Prostate gland (tissue), 2 donors: ENCODE measurements at regions not wholly inside any gene's neighbourhood (a gene's known extent, or its start where the extent isn't known, plus 50 kb on each side); places are given as distances from the start of the nearest gene placed in this dataset.

Experiments
- CTCF ChIP-seq, 4 experiments: fragments of 200-600 bp in 2 of 4; fragments of 450-650 bp in 2 of 4; sonication (generic) in 2 of 4; IDR thresholded peaks; 1 replicate in 3 of 4; 2 replicates in 1 of 4; pipeline ENCODE4 v1.5.1; 2016 to 2019; ENCODE audit warnings: antibody characterized with exemption in 4 of 4, mild to moderate bottlenecking in 2 of 4, moderate library complexity in 2 of 4
- POLR2A ChIP-seq: fragments of 450-650 bp; IDR thresholded peaks from one replicate; pipeline ENCODE4 v1.6.1; 2016; ENCODE audit warnings: antibody characterized with exemption, mild to moderate bottlenecking
- POLR2AphosphoS5 ChIP-seq: sonication (generic); formaldehyde crosslinking; IDR thresholded peaks from one replicate; pipeline ENCODE4 v1.6.1; 2017; ENCODE audit warnings: antibody characterized with exemption

DNA sequence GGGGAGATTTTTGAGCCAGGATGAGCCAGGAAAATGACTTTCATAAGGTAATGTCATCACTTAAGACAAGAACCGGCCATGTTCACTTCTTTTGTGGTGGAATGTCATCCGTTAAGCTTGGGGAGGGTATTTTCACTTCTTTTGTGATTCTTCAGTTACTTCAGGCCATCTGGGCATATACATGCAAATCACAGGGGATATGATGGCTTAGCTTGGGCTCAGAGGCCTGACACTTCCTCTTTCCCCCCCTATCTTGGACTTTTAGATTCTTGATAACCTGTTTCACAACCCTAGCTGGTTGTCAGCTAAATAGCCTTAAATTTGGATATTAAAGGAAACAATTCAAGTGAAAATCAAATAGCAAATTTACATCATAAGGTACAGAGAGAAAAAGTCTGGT is 986.0 kb downstream of the NLGN4Y start:
- TF ChIP-seq POLR2A (no peak), CTCF (IDR thresholded peaks at IDR 0.05) (no peak), POLR2AphosphoS5 (no peak)
